Ovary (tissue), 3 donors: ENCODE measurements at regions not wholly inside any gene's neighbourhood (a gene's known extent, or its start where the extent isn't known, plus 50 kb on each side); places are given as distances from the start of the nearest gene placed in this dataset.

Source experiments
- EP300 ChIP-seq: sonication (generic); formaldehyde crosslinking; IDR thresholded peaks from one replicate; pipeline ENCODE4 v1.6.1; 2017; ENCODE audit warnings: antibody characterized with exemption
- POLR2A ChIP-seq: fragments of 450-650 bp; IDR thresholded peaks from one replicate; pipeline ENCODE4 v1.6.1; 2017; ENCODE audit warnings: antibody characterized with exemption, mild to moderate bottlenecking, moderate library complexity
- TF ChIP-seq, protein P1 (sequence below), 3 donors: fragments of 450-650 bp in 2 of 3; fragments of 200-600 bp in 1 of 3; IDR thresholded peaks; one replicate each; pipeline versions ENCODE4 v1.5.1 to v1.8.0; 2016 to 2022; ENCODE audit warnings: antibody characterized with exemption in 3 of 3, mild to moderate bottlenecking in 1 of 3
- donor health status: DM: no; HTN: no; CAD: no.

DNA sequence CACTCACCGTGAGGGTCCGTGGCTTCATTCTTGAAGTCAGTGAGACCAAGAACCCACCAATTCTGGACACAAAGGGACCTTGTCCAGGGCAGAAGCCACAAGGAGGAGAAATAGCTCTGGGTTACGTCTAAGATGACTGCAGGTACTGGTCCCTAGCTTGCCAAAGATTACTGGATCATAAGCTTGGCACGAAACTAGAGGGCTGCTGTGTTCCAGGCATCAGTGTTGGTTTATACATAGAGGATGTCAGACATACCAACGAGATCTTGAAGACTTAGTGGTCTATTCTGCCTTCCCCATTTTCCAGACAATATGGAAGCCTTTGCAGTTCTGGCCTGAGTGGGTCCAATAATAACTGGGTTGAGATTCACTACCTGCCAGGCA, 175.7 kb downstream of the TBX18 start:
- TF ChIP-seq, protein P1, sequence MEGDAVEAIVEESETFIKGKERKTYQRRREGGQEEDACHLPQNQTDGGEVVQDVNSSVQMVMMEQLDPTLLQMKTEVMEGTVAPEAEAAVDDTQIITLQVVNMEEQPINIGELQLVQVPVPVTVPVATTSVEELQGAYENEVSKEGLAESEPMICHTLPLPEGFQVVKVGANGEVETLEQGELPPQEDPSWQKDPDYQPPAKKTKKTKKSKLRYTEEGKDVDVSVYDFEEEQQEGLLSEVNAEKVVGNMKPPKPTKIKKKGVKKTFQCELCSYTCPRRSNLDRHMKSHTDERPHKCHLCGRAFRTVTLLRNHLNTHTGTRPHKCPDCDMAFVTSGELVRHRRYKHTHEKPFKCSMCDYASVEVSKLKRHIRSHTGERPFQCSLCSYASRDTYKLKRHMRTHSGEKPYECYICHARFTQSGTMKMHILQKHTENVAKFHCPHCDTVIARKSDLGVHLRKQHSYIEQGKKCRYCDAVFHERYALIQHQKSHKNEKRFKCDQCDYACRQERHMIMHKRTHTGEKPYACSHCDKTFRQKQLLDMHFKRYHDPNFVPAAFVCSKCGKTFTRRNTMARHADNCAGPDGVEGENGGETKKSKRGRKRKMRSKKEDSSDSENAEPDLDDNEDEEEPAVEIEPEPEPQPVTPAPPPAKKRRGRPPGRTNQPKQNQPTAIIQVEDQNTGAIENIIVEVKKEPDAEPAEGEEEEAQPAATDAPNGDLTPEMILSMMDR (IDR thresholded peaks at IDR 0.05) = no peak
- no peak for TF ChIP-seq POLR2A
- TF ChIP-seq EP300 = no peak
